Glutamatergic neuron (in vitro differentiated cells): ENCODE measurements at regions not wholly inside any gene's neighbourhood (a gene's known extent, or its start where the extent isn't known, plus 50 kb on each side); places are given as distances from the start of the nearest gene placed in this dataset.

ENCODE experiments used
- DNase-seq: peaks from one replicate; pipeline ENCODE4 v3.0.0; 2022
- H3K27ac Mint-ChIP-seq: one replicate; pipeline ENCODE4 v1.8.0; 2020; ENCODE audit warnings: mild to moderate bottlenecking, mixed read lengths, inconsistent platforms; ENCODE audit not compliant: unreplicated experiment
- H3K27me3 Mint-ChIP-seq: one replicate; pipeline ENCODE4 v1.8.0; 2020; ENCODE audit warnings: mild to moderate bottlenecking, moderate library complexity, mixed read lengths, inconsistent platforms; ENCODE audit not compliant: unreplicated experiment
- H3K36me3 Mint-ChIP-seq: one replicate; pipeline ENCODE4 v1.8.0; 2020; ENCODE audit warnings: mild to moderate bottlenecking, mixed read lengths, inconsistent platforms; ENCODE audit not compliant: unreplicated experiment
- H3K4me1 Mint-ChIP-seq: one replicate; pipeline ENCODE4 v1.8.0; 2020; ENCODE audit warnings: mild to moderate bottlenecking, low read depth, mixed read lengths, inconsistent platforms; ENCODE audit not compliant: unreplicated experiment
- H3K4me3 Mint-ChIP-seq: one replicate; pipeline ENCODE4 v1.8.0; 2020; ENCODE audit warnings: mild to moderate bottlenecking, mixed read lengths, inconsistent platforms; ENCODE audit not compliant: unreplicated experiment
- H3K9me3 Mint-ChIP-seq: one replicate; pipeline ENCODE4 v1.8.0; 2020; ENCODE audit warnings: mild to moderate bottlenecking, moderate library complexity, mixed read lengths, inconsistent platforms; ENCODE audit not compliant: unreplicated experiment
- TF ChIP-seq, protein P1 (sequence below): fragments of 200-600 bp; sonication (generic); IDR thresholded peaks from one replicate; pipeline ENCODE4 v1.5.0; 2021; ENCODE audit not compliant: partially characterized antibody, unreplicated experiment

DNA sequence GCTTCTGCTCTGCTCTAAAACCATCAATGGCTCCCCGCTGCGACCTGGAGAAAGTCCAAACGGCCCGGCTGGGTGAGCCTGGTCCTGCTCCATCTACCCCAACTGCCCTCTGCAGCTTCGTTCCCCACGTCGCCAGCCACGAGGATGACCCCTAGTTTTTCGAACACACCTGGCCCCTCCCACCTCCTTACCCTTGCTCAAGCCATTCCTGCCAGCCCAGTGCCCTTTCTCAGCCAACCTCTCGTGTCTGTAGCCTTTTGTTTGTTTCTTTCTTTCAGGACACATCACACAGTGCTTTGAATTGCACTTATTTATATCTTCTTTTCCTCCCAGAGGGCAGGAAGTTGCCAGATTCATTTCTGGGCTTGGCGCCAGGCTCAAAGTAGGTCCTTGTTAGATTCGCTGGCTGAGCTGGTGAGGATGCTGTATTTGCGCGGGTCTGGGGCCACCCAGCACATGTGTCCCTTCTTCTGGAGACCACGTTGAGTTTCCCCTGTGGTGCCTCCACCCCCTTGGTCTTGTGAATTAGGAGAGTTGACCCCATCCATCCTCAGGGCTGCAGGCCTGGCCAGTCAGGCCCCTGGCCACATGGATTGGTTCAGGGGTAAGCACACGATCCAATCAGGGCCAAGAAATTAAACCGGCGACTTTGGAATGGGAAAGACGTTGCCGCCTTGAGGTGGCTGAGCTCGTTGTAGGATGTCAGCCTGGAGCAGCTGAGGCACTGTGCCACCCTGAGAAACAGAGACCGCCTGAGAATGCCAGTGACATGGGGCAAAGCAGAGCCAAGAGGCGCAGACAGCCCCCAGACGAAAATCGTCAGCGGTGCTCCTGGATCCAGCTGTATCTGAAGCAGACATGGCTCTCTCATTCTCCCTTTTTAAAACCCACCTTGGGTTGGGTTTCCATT is 156.0 kb downstream of the CEBPB start:
- no peak overlapping the region for H3K27ac Mint-ChIP-seq
- peaks cover 4% of the 10 kb centered on the region for H3K4me1 Mint-ChIP-seq
- no peaks in the 10 kb centered on the region for H3K36me3 Mint-ChIP-seq
- H3K4me3 Mint-ChIP-seq: no peak overlapping the region
- H3K9me3 Mint-ChIP-seq: peaks cover 1% of the 10 kb centered on the region
- TF ChIP-seq, protein P1, sequence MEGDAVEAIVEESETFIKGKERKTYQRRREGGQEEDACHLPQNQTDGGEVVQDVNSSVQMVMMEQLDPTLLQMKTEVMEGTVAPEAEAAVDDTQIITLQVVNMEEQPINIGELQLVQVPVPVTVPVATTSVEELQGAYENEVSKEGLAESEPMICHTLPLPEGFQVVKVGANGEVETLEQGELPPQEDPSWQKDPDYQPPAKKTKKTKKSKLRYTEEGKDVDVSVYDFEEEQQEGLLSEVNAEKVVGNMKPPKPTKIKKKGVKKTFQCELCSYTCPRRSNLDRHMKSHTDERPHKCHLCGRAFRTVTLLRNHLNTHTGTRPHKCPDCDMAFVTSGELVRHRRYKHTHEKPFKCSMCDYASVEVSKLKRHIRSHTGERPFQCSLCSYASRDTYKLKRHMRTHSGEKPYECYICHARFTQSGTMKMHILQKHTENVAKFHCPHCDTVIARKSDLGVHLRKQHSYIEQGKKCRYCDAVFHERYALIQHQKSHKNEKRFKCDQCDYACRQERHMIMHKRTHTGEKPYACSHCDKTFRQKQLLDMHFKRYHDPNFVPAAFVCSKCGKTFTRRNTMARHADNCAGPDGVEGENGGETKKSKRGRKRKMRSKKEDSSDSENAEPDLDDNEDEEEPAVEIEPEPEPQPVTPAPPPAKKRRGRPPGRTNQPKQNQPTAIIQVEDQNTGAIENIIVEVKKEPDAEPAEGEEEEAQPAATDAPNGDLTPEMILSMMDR: no peak
- peaks cover 4% of the 10 kb centered on the region for H3K27me3 Mint-ChIP-seq
- no peak for DNase-seq

DNA sequence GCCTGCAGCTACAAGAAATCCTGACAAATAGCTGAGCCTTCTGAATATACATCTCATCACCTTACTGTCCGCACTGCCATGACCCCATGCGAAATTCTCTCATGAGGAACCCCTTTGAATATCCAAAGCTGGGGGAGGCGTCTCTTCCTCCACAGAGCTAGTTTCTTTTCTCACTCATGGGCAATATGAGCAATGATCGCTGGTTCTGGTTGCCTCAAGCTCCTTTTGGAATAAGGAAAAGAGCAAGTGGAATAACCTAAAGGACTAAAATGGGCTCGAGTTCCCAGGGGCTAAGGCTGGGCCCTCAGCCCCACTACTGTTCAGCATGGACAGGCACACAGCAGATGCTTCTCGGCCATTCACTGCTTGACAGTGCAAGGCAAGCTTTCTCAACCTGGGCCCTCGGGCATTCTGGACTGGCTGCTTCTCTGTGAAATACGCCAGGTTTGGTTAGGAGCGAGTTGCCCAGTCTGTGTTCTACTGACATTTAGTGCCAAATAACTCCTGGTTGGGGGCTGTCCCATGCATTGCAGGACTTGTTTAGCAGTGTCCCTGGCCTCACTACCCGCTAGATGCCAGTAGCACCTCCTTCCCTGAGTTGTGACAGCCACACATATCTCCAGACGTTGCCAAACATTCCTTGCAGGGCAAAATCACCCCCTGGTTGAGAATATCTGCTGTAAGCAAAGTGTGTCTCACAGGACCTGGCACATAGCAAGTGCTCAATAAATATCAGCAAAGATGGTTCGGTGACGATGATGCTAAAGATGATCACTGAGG is 156.8 kb downstream of the CEBPB start:
- no peak overlapping the region for H3K27ac Mint-ChIP-seq
- peaks cover 4% of the 10 kb centered on the region for H3K27me3 Mint-ChIP-seq
- H3K9me3 Mint-ChIP-seq: peaks cover 1% of the 10 kb centered on the region

DNA sequence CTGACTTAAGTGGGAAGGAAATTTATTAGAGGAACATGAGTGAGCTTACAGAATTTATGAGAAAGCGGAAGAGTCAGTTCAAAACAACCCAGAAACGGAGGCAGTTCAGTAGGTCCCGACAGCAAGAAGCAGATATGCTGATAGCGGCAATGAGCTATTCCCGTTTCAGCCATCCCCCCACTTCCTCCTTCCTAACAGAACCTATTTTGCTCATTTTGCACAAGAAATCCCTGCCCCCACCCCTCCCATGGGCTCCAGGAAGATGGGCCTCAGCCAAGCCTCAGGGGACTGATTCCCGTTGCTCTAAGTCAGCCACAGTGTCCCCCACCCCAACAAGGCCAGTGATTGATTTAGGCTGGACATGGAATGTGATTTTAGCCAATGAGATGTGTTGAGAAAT is 157.5 kb downstream of the CEBPB start:
- peaks cover 4% of the 10 kb centered on the region for H3K27me3 Mint-ChIP-seq
- TF ChIP-seq, protein P1: no peak
- peaks cover 4% of the 10 kb centered on the region for H3K4me1 Mint-ChIP-seq
- peaks cover 1% of the 10 kb centered on the region for H3K9me3 Mint-ChIP-seq
- H3K36me3 Mint-ChIP-seq: no peaks in the 10 kb centered on the region
- H3K27ac Mint-ChIP-seq: no peak overlapping the region
- DNase-seq: no peak
- no peak overlapping the region for H3K4me3 Mint-ChIP-seq

More for the DNA sequence above, 156.8 kb downstream of the CEBPB start:
- H3K36me3 Mint-ChIP-seq: no peaks in the 10 kb centered on the region
- H3K4me1 Mint-ChIP-seq: peaks cover 4% of the 10 kb centered on the region
- TF ChIP-seq, protein P1: no peak
- no peak for DNase-seq
- H3K4me3 Mint-ChIP-seq: no peak overlapping the region

DNA sequence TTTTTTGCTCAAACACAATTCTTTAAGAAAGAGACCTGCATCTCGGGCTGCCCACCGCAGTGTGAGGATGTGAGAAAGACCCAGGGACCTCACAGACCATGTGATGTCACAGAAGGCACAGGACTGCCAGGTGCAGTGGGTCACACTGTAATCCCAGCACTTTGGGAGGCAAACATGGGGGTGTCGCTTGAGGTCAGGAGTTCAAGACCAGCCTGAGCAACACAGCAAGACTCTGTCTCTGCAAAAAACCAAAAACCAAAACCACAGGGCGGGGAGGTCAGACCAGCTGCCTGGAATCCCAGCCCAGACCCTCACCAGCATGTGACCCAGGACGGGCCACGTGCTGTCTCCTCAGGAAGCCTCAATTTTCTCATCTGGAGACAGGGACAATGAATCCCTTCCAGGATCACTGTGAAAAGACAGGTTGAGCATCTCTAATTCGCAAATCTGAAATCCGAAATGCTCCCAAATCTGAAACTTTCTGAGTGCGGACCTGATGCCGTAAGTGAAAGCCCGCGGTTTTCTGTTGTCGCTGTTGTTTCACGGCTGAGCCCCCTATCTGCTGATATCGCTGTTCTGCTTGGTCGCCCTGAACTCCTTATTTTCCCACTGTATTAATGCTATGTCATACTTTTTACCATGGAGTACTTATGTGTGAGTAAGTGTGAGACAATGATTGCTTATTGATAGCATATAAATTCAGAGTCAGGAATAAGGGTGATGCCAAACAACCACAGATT is 159.5 kb upstream of the PTPN1 start:
- H3K27me3 Mint-ChIP-seq: peaks cover 2% of the 10 kb centered on the region
- H3K4me3 Mint-ChIP-seq: no peak overlapping the region
- peaks cover 4% of the 10 kb centered on the region for H3K4me1 Mint-ChIP-seq
- DNase-seq: no peak
- no peak overlapping the region for H3K27ac Mint-ChIP-seq
- H3K36me3 Mint-ChIP-seq: no peaks in the 10 kb centered on the region
- H3K9me3 Mint-ChIP-seq: peaks cover 2% of the 10 kb centered on the region
- TF ChIP-seq, protein P1: no peak
